ENCODE measurements at regions not wholly inside any gene's neighbourhood (a gene's known extent, or its start where the extent isn't known, plus 50 kb on each side); places are given as distances from the start of the nearest gene placed in this dataset.

- H3K4me2 ChIP-seq (ENCODE audit: insufficient read depth, low read length) = no peak overlapping the region
- DNase-seq (ENCODE audit: extremely low read depth in 1 of 4, low spot score in 3 of 4) = no peak
- TF ChIP-seq NRF1 (conservative IDR thresholded peaks at IDR 0.05 in 1 of 2, IDR thresholded peaks at IDR 0.05 in 1 of 2) (peak; percentile 63 to 75), POLR2G (IDR thresholded peaks at IDR 0.05; ENCODE audit: low read depth, low read length) (no peak), ZBTB17 (CRISPR knock-in tag; IDR thresholded peaks at IDR 0.05) (no peak), PYGO2 (tag; IDR thresholded peaks at IDR 0.05) (no peak), E2F4 (CRISPR knock-in tag; IDR thresholded peaks at IDR 0.05; ENCODE audit: low read depth) (no peak)
These were observed 57.3 kb upstream of the PPP2R3A start for GRCh38 chr3:135908225-135908624.

GRCh38 chr3:135908737-135909136 is 56.8 kb upstream of the PPP2R3A start:
- no peak overlapping the region for H3K9ac ChIP-seq (ENCODE audit: insufficient read depth in 1 of 2, low read depth in 2 of 2, low read length in 2 of 2)
- FAIRE-seq (no peak), ATAC-seq (no peak), DNase-seq (ENCODE audit: extremely low read depth in 1 of 4, low spot score in 3 of 4) (no peak)
- H4K20me1 ChIP-seq (replicated peaks; ENCODE audit: control insufficient read depth, insufficient read depth, low read length) = no peaks in the 10 kb centered on the region
- H3K4me1 ChIP-seq (replicated peaks in 1 of 2; ENCODE audit: control insufficient read depth in 2 of 2, insufficient read depth in 2 of 2, low read length in 2 of 2) = no peaks in the 10 kb centered on the region
- ChIA-PET CTCF (ENCODE audit: low intra/inter-chr PET ratio) (no interaction called here), POLR2A (no interaction called here)
- H3K9me3 ChIP-seq (replicated peaks; ENCODE audit: control insufficient read depth, insufficient read depth, low read depth, low read length) = no peaks in the 10 kb centered on the region
- peaks cover 0 to 6% of the 10 kb centered on the region in 2 experiments; a peak in 2 of 5 replicates for H3K27me3 ChIP-seq (ENCODE audit: control insufficient read depth in 2 of 2, insufficient read depth in 2 of 2, low read length in 2 of 2)
- no peaks in the 10 kb centered on the region for H3K79me2 ChIP-seq (ENCODE audit: control insufficient read depth, insufficient read depth, low read length)
- no peaks in the 10 kb centered on the region for H3K9me1 ChIP-seq (ENCODE audit: control insufficient read depth, insufficient read depth, low read length)
- H2AFZ ChIP-seq (ENCODE audit: low read depth, low read length) = no peak overlapping the region
- 0% methylated on average over 1 of the region's 1 CpG for WGBS (ENCODE audit: insufficient coverage, low coverage, missing lambda C conversion rate)
- TF ChIP-seq MAFF (IDR thresholded peaks at IDR 0.05; ENCODE audit: low read length) (peak; percentile 95), EP300 (IDR thresholded peaks at IDR 0.05; ENCODE audit: low read length) (no peak), MAFG (tag; conservative IDR thresholded peaks at IDR 0.05) (peak; percentile 86), TBL1XR1 (IDR thresholded peaks at IDR 0.05; ENCODE audit: low read length in 2 of 2) (no peak), VEZF1 (CRISPR knock-in tag; IDR thresholded peaks at IDR 0.05) (no peak), C11orf30 (IDR thresholded peaks at IDR 0.05; ENCODE audit: low read depth) (peak; percentile 84), ZNF316 (IDR thresholded peaks at IDR 0.05) (peak; percentile 89), MAFK (IDR thresholded peaks at IDR 0.05; ENCODE audit: low read length) (peak; percentile 96)
- intact Hi-C loops (cut with micrococcal nuclease) (no loop called here), in situ Hi-C loops (cut with MboI) (no loop called here)
- H3K27ac ChIP-seq (ENCODE audit: extremely low read depth, low read depth, low read length) = no peak overlapping the region
- no peak overlapping the region for H3K4me2 ChIP-seq (ENCODE audit: insufficient read depth, low read length)
- H3K36me3 ChIP-seq (ENCODE audit: control insufficient read depth, insufficient read depth, low read length) = no peaks in the 10 kb centered on the region
- no peak overlapping the region for H3K4me3 ChIP-seq
- no TSS peak for BruUV-seq (replicated peaks)

More at GRCh38 chr3:135908225-135908624, 57.3 kb upstream of the PPP2R3A start:
- H3K36me3 ChIP-seq (ENCODE audit: control insufficient read depth, insufficient read depth, low read length) = no peaks in the 10 kb centered on the region
- FAIRE-seq = no peak
- peaks cover 0 to 6% of the 10 kb centered on the region in 2 experiments; a peak in 2 of 5 replicates for H3K27me3 ChIP-seq (ENCODE audit: control insufficient read depth in 2 of 2, insufficient read depth in 2 of 2, low read length in 2 of 2)
- H3K27ac ChIP-seq (ENCODE audit: extremely low read depth, low read depth, low read length) = no peak overlapping the region
- POLR2A ChIA-PET = no interaction called here
- no peaks in the 10 kb centered on the region for H3K79me2 ChIP-seq (ENCODE audit: control insufficient read depth, insufficient read depth, low read length)
- H3K9me1 ChIP-seq (ENCODE audit: control insufficient read depth, insufficient read depth, low read length) = no peaks in the 10 kb centered on the region
- no peak for ATAC-seq
- H2AFZ ChIP-seq (ENCODE audit: low read depth, low read length) = no peak overlapping the region
- in situ Hi-C loops (cut with MboI) (no loop called here), intact Hi-C loops (cut with micrococcal nuclease) (no loop called here)
- CTCF ChIA-PET (ENCODE audit: low intra/inter-chr PET ratio) = no interaction called here
- no peaks in the 10 kb centered on the region for H3K4me1 ChIP-seq (replicated peaks in 1 of 2; ENCODE audit: control insufficient read depth in 2 of 2, insufficient read depth in 2 of 2, low read length in 2 of 2)
- no peak overlapping the region for H3K4me3 ChIP-seq
- WGBS (ENCODE audit: insufficient coverage, low coverage, missing lambda C conversion rate) = 0% methylated on average over 6 of the region's 7 CpGs
- no peaks in the 10 kb centered on the region for H4K20me1 ChIP-seq (replicated peaks; ENCODE audit: control insufficient read depth, insufficient read depth, low read length)
- H3K9ac ChIP-seq (ENCODE audit: insufficient read depth in 1 of 2, low read depth in 2 of 2, low read length in 2 of 2) = no peak overlapping the region
- no TSS peak for BruUV-seq (replicated peaks)
- no peaks in the 10 kb centered on the region for H3K9me3 ChIP-seq (replicated peaks; ENCODE audit: control insufficient read depth, insufficient read depth, low read depth, low read length)

Data from K562 (cell line).